ENCODE measurements at regions not wholly inside any gene's neighbourhood (a gene's known extent, or its start where the extent isn't known, plus 50 kb on each side); places are given as distances from the start of the nearest gene placed in this dataset.

GRCh38 chr18:78783564-78783960 lies 196.1 kb upstream of the SALL3 start:
- no peak for DNase-seq (ENCODE audit: low read depth)
- no peak for TF ChIP-seq CTCF (IDR thresholded peaks at IDR 0.05; ENCODE audit: insufficient read depth, low read length)
- no peak overlapping the region for H3K4me3 ChIP-seq (ENCODE audit: low read depth, low read length)

- no peak overlapping the region for H3K4me3 ChIP-seq (ENCODE audit: low read depth, low read length)
- TF ChIP-seq CTCF (IDR thresholded peaks at IDR 0.05; ENCODE audit: insufficient read depth, low read length), result no peak
- DNase-seq (ENCODE audit: low read depth), result no peak
These were observed 194.8 kb upstream of the SALL3 start for GRCh38 chr18:78784861-78785260.

- no peak overlapping the region for H3K4me3 ChIP-seq (ENCODE audit: low read depth, low read length)
- no peak for TF ChIP-seq CTCF (IDR thresholded peaks at IDR 0.05; ENCODE audit: insufficient read depth, low read length)
- no peak for DNase-seq (ENCODE audit: low read depth)
These were observed 193.9 kb upstream of the SALL3 start for GRCh38 chr18:78785706-78786105.

- H3K4me3 ChIP-seq (ENCODE audit: low read depth, low read length), result no peak overlapping the region
- no peak for DNase-seq (ENCODE audit: low read depth)
- no peak for TF ChIP-seq CTCF (IDR thresholded peaks at IDR 0.05; ENCODE audit: insufficient read depth, low read length)
These were observed 192.8 kb upstream of the SALL3 start for GRCh38 chr18:78786776-78787175.

- TF ChIP-seq CTCF (IDR thresholded peaks at IDR 0.05; ENCODE audit: insufficient read depth, low read length), result no peak
- no peak overlapping the region for H3K4me3 ChIP-seq (ENCODE audit: low read depth, low read length)
These were observed 191.9 kb upstream of the SALL3 start for GRCh38 chr18:78787751-78788150.

GRCh38 chr18:78788161-78788560 lies 191.5 kb upstream of the SALL3 start:
- TF ChIP-seq CTCF (IDR thresholded peaks at IDR 0.05; ENCODE audit: insufficient read depth, low read length), result no peak
- no peak for DNase-seq (ENCODE audit: low read depth)
- H3K4me3 ChIP-seq (ENCODE audit: low read depth, low read length), result no peak overlapping the region

More at GRCh38 chr18:78787751-78788150, 191.9 kb upstream of the SALL3 start:
- no peak for DNase-seq (ENCODE audit: low read depth)

GRCh38 chr18:78789850-78790249 lies 189.8 kb upstream of the SALL3 start:
- no peak for TF ChIP-seq CTCF (IDR thresholded peaks at IDR 0.05; ENCODE audit: insufficient read depth, low read length)
- DNase-seq (ENCODE audit: low read depth), result no peak

More at GRCh38 chr18:78789850-78790249, 189.8 kb upstream of the SALL3 start:
- H3K4me3 ChIP-seq (ENCODE audit: low read depth, low read length), result no peak overlapping the region

Measured in fibroblast of the aortic adventitia (primary cell).